WTC11 (cell line): ENCODE measurements at regions not wholly inside any gene's neighbourhood (a gene's known extent, or its start where the extent isn't known, plus 50 kb on each side); places are given as distances from the start of the nearest gene placed in this dataset.

Experiments used
- ATF3 ChIP-seq: sonication (generic); formaldehyde crosslinking; conservative IDR thresholded peaks from 2 replicates; pipeline ENCODE4 v1.8.1; 2022; ENCODE audit warnings: mild to moderate bottlenecking, missing genetic modification reagents
- FOXP1 ChIP-seq: sonication (generic); formaldehyde crosslinking; IDR thresholded peaks from 2 replicates; pipeline ENCODE4 v1.8.0; 2022; ENCODE audit warnings: missing genetic modification reagents, mild to moderate bottlenecking, moderate library complexity, borderline replicate concordance
- GTF2I ChIP-seq: fragments of 250-450 bp; sonication (Bioruptor Pico); conservative IDR thresholded peaks from 2 replicates; pipeline ENCODE4 v1.4.0; 2021; ENCODE audit warnings: mild to moderate bottlenecking
- SMAD3 ChIP-seq: sonication (generic); formaldehyde crosslinking; IDR thresholded peaks from 2 replicates; pipeline ENCODE4 v1.8.0; 2022; ENCODE audit warnings: missing genetic modification reagents, mild to moderate bottlenecking, borderline replicate concordance
- SOX15 ChIP-seq: fragments of 250-450 bp; sonication (Bioruptor Pico); IDR thresholded peaks from 2 replicates; pipeline ENCODE4 v1.9.0; 2021; ENCODE audit warnings: mild to moderate bottlenecking
- TEAD4 ChIP-seq: sonication (generic); formaldehyde crosslinking; IDR thresholded peaks from 2 replicates; pipeline ENCODE4 v1.8.0; 2022; ENCODE audit warnings: mild to moderate bottlenecking, missing genetic modification reagents
- ZBTB21 ChIP-seq: sonication (generic); formaldehyde crosslinking; IDR thresholded peaks from 2 replicates; pipeline ENCODE4 v1.8.1; 2023; ENCODE audit warnings: mild to moderate bottlenecking, missing genetic modification reagents, borderline replicate concordance
- ZNF121 ChIP-seq: sonication (generic); formaldehyde crosslinking; IDR thresholded peaks from 2 replicates; pipeline ENCODE4 v1.8.0; 2023; ENCODE audit warnings: missing genetic modification reagents
- TF ChIP-seq, protein P1 (sequence below): sonication (generic); formaldehyde crosslinking; IDR thresholded peaks from 2 replicates; pipeline ENCODE4 v1.8.0; 2022; ENCODE audit warnings: mild to moderate bottlenecking, missing genetic modification reagents
- TF ChIP-seq, protein P2 (sequence below): fragments of 200-600 bp; IDR thresholded peaks from 2 replicates; pipeline ENCODE4 v1.8.0; 2022; ENCODE audit warnings: antibody characterized with exemption

DNA sequence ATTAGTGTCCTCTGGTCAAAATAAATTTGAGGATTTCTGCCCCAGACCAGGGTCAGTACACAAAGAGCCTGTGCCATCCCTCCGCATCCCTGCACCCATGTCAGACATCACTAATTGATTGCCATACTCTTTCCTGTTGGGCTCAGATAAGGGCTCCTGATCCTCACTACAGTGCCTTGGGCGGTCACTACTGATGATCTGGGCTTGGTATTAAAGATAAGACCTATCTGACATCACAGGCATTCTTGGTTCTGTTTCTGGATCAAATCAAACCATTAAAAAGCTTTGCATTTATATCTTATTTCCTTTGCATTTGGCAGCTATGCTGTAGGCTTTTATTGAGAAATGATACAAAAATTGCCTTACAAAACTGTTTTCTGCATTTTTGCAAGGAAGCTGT is 103.5 kb upstream of the TENM4 start:
- TF ChIP-seq, protein P1, sequence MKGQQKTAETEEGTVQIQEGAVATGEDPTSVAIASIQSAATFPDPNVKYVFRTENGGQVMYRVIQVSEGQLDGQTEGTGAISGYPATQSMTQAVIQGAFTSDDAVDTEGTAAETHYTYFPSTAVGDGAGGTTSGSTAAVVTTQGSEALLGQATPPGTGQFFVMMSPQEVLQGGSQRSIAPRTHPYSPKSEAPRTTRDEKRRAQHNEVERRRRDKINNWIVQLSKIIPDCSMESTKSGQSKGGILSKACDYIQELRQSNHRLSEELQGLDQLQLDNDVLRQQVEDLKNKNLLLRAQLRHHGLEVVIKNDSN, result no peak
- TF ChIP-seq, protein P2, sequence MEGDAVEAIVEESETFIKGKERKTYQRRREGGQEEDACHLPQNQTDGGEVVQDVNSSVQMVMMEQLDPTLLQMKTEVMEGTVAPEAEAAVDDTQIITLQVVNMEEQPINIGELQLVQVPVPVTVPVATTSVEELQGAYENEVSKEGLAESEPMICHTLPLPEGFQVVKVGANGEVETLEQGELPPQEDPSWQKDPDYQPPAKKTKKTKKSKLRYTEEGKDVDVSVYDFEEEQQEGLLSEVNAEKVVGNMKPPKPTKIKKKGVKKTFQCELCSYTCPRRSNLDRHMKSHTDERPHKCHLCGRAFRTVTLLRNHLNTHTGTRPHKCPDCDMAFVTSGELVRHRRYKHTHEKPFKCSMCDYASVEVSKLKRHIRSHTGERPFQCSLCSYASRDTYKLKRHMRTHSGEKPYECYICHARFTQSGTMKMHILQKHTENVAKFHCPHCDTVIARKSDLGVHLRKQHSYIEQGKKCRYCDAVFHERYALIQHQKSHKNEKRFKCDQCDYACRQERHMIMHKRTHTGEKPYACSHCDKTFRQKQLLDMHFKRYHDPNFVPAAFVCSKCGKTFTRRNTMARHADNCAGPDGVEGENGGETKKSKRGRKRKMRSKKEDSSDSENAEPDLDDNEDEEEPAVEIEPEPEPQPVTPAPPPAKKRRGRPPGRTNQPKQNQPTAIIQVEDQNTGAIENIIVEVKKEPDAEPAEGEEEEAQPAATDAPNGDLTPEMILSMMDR, result no peak
- TF ChIP-seq ATF3 (no peak), SOX15 (no peak), ZBTB21 (CRISPR knock-in tag) (no peak), SMAD3 (CRISPR knock-in tag) (no peak), GTF2I (no peak), TEAD4 (CRISPR knock-in tag) (no peak), FOXP1 (CRISPR knock-in tag) (no peak), ZNF121 (CRISPR knock-in tag) (no peak)
